IPS-NIHi7 (cell line): ENCODE measurements at regions not wholly inside any gene's neighbourhood (a gene's known extent, or its start where the extent isn't known, plus 50 kb on each side); places are given as distances from the start of the nearest gene placed in this dataset.
"Not testable (repeated sequence)": the region's sequence is repeated elsewhere in the genome, so short reads cannot be mapped to it uniquely, and the experiment has no call there.

Experiments used
- DNase-seq: peaks from one replicate; pipeline ENCODE4 v3.0.0; 2012; ENCODE audit warnings: mixed read lengths; ENCODE audit errors: extremely low spot score

DNA sequence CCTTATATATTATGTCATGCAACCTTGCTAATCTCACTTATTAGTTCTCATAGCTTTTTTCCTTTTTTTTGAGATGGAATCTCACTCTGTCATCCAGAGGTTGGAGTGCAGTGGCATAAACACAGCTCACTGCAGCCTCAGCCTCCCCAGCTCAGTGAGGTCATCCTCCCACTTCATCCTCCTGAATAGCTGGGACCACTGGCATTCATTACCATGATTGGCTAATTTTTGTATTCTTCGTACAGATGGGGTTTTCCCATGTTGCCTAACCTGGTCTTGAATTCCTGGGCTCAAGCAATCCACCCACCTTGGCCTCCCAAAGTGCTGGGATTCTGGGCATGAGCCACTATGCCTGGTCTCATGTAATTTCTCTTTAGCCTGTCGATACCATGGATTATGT is 89.1 kb upstream of the TRIM24 start:
- DNase-seq, result no peak

DNA sequence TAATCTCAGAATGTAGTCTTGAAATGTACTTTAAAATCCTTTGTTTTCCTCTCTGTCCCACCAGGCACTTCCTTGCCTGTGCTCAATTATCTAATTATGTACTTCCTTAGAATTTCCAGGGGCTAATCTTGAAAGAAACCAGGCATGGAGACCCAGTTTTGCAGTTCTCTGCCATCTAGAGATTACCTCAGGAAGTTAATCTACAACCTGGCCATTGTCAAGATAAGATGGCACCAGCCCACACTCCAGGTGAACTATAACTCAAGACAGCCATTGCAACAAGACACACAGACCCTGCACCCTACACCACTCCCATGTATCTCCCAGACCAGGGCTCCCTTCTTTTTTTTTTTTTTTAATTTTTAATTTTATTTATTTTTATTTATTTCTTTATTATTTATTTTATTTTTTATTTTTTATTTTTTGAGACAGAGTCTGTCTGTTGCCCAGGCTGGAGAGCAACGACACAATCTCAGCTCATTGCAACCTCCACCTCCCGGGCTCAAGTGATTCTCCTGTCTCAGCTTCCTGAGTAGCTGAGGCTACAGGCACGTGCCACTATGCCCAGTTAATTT is 85.9 kb upstream of the TRIM24 start:
- DNase-seq, result peak; percentile 26

DNA sequence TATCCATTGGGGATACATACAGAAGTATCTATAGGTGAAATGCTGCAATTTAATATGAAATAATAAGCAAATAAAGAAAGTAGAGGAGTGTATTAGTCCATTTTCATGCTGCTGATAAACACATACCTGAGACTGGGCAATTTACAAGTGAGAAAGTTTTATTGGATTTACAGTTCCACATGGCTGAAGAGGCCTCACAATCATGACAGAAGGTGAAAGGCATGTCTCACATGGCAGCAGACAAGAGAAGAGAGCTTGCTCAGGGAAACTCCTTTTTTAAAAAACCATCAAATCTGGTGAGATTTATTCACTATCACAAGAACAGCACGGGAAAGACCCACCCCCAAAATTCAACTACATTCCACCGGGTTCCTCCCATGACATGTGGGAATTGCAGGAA is 82.8 kb upstream of the TRIM24 start:
- DNase-seq, result no peak

DNA sequence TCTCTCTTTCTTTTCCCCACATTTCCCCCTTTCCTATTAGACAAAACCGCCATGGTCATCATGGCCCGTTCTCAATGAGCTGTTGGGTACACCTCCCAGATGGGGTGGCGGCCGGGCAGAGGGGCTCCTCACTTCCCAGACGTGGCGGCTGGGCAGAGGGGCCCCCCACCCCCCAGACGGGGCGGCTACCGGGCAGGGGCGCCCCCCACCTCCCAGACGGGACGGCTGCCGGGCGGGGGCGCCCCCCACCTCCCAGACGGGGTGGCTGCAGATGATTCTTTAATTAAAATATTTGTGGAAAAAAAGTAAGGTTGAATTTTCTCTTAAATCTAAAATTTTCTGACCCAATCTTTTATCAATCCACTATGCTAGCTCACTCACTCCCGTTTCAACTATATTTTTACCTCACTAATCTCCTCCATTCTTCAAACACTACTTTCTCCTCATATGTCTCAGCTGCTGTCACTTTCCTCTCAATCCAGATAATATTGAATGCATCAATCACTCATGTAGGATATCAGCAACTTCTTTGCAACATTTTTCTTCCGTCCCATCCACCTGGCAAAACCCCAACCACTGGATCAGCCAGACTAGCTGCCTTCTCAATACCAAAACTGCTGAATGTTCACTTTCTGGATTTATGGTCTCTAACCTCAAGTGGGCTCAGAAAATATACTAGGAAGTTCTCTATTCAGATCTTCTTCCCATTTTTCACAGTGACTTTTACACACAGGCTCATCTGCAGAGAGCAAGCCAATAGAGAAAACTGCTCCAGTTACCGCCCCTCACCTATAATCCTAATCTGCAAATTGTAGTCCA is 81.1 kb upstream of the TRIM24 start:
- no peak for DNase-seq

DNA sequence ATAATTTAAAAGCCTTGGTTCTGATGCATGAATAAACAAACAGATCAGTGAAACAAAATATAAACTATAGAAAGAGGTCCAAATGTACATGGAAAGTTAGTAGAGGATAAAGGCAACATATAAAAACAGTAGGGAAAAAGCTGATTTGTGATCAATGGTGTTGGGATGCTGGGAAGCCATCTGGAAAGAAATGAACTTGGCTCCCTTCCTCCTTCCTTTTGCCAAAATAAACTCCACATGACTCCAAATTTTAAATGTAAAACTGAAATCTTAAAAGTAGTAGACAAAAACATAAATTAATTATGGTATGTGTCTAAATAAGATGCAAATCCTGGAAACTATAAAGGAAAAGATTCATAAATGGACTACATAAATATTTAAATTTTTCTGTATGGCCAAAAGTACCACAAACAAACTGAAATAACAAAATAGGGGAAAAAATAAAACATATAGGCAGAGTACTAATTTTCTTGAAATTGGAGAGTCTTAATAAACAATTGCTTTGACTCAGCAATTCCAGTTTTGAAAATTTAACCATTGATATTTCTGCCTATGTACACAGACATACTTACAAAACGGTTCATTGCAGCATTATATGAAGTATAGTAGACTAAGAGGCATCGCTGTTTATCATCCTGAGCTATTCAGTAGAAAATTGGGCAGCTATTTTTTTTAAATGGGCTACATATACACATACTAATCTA is 77.0 kb upstream of the TRIM24 start:
- no peak for DNase-seq

DNA sequence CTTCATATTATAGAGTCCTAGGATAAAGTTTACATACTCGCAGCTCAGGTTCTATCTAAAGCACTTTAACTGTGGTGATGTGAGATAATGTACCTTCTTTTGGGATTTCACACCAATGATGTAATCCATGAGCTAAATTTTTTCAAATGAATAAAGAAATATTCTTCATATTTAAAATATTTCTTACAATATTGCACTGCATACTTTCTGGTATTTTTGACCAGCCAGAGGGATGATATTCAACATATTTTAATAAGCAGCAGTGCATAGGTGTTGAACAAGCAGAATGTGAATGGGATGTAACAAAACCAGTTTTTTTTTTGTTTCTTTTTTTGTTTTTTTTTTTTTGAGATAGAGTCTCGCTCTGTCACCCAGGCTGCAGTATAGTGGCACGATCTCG is 73.2 kb upstream of the TRIM24 start:
- no peak for DNase-seq

DNA sequence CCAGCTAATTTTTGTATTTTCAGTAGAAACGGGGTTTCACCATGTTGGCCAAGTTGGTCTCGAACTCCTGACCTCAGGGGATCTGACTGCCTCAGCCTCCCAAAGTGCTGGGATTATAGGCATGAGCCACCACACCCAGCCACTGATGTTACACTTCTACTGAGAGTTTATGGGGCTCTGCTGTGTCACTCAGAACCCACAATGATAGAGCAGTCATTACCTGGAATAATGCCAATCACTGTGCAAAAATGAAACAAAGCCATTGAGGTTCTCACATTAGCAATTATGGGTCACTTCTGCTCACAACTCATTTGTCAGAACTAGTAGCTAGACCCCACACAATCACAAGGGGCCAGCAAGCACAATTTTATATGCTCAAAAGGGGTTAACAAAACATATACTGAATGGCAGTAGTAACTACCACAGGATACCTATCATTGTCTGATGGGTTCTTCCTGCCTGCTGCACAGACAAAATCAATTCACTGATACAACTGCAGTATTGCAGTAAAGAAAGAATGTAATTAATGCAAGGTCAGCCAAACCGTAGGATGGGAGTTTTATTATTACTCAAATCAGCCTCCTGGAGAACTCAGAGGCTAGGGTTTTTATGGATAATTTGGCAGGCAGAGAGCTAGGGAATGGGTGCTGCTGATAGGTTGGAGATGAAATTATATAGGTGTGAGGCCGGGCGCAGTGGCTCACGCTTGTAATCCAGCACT is 72.1 kb upstream of the TRIM24 start:
- DNase-seq, result no peak

DNA sequence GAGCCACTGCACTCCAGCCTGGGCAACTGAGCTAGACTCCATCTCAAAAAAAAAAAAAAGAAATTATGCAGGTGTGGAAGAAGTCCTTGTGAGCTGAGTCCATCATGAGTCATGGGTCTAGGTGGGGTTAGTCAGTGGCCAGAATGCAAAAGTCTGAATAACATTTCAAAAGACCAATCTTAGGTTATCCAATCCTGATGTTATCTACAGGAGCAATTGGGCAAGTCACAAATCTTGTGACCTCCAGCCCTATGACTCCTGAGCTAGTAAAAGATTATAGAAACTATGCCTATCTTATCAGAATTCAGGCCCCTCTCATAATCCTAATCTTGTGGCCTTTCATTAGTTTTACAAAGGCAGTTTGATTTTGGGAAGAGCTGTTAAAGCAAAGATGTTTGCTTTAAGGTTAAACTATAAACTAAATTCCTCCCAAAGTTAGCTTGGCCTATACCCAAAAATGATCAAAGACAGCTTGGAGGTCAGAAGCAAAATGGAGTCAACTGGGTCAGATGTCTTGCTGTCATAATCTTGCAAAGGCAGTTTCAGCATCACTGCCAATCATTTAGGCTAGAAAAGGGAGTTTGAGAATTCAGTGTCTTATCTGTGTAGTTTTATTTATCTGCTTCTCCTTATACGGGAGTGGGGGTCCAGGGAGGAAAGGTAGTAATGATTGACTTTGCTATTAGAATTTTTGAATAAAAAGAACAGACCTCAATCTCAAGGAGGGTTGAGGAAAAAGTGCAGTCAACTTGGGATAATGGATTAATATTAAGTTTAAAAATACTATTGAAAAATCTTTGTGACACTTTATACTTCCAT is 71.2 kb upstream of the TRIM24 start:
- DNase-seq, result no peak

DNA sequence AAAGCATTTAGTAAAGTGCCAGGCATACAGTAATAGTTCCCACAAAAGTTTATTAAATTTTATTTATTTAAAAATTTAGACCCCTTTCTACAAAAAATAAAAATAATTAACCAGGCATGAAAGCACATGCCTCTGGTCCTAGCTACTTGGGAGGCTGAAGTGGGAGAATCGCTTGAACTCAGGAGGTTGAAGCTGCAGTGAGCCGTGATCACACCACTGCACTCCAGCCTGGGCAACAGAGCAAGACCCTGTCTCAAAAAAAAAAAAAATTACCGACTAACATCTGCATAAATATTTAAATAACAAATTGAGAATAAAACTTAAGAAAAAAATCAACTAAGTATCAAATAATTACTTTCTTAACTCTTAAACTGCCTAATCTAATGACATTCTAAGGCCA is 64.3 kb upstream of the TRIM24 start:
- DNase-seq, result no peak

DNA sequence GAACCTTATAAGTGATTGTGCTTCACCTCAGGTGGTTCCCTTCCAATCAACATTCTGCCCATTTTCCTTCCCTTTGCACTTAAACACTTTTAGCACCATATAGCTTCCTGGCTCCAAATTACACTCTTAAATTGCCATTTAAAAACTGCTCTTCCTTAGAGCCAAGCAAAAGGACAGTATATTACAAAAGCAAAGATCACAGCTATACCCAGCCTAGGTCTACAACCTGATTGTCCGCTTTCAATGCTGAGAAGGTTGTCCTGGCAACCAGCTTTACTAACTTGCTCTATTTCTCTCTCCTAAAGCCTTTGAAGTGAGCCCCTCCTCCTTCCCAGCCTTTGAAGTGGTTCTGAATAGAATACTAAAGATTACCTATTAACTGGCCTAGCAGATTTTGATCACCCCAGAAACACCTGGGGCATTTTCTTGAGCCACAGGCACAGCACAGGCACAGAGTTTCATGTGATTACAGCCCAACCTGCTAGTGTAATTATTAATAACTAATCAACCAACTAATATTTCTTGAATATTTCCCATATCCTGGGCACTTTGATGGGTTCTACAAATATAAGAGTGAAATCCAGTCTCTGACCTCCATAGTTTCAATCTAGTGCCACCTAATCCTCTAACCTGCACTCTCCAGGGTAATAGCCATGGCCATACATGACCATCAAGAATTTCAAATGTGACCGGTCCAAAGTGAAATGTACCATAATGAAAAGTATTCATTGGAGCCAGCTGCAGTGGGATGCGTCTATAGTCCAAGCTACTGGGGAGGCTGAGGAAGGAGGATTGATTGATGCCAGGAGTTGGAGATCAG is 63.6 kb upstream of the TRIM24 start:
- peak; percentile 71 for DNase-seq

DNA sequence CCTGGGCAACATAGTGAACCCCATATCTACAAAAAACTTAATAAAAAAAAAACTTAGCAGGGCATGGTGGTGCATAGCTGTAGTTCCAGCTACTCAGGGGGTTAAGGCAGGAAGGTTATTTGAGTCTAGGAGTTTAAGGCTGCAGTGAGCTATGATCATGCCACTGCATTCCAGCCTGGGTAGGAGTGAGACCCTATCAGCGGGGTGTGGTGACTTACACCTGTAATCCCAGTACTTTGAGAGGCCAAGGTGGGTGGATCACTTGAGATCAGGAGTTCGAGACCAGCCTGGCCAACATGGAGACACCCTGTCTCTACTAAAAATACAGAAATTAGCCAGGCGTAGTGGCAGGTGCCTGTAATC is 63.0 kb upstream of the TRIM24 start:
- not testable (repeated sequence) for DNase-seq

DNA sequence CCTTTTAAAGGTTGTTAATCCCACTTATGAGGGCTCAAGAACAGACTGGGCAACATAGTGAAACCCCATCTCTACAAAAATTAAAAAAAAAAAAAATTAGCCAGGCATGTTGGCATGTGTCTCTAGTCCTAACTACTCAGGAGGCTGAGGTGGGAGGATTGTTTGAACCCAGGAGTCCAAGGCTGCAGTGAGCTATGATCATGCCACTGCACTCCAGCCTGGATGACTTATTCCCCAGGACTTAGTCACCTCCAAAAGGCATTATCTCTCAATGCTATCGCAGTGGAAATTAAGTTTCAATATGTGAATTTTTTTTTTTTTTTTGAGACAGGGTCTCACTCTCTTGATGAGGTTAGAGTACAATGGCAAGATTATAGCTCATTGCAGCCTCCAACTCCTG is 61.2 kb upstream of the TRIM24 start:
- no peak for DNase-seq

DNA sequence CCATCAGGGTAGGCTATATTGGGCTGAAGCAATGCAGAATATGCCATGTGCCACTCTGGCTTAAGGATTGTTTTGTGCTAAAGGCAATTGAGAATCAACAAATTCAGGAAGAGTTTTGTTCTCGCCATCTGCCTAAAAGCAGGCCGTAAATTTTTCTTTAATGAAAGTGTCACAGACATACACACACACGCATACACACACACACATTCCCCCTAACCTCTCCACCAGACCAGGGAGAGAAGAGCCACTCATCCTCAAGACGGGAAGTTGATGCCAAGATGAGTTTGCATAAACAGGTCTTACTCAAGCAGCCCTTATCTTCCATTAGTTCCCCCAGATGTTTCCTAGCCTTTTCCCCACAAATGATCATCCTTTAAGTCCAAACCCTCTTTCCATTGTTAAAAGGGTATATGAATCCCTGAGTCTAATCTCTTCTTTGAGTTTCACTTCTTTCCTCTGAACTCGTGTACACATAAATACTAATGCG is 59.6 kb upstream of the TRIM24 start:
- DNase-seq, result no peak

DNA sequence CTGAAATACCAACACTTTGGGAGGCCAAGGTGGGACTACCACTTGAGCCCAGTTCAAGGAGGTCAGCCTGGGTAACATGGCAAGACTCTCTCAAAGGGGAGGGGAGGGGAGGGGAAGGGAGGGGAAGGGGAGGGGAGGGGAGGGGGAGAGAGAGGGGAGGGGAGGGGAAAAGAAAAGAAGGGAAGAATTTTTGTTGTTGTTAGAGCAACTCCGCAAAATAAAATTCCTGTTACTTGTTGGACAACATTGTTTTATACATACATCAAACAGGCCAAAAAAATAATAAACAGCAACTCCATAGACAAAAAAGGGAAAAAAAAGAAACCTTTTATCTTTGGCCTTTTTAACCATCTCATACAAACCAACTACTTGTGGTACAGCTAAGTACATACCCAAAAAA is 57.3 kb upstream of the TRIM24 start:
- no peak for DNase-seq

DNA sequence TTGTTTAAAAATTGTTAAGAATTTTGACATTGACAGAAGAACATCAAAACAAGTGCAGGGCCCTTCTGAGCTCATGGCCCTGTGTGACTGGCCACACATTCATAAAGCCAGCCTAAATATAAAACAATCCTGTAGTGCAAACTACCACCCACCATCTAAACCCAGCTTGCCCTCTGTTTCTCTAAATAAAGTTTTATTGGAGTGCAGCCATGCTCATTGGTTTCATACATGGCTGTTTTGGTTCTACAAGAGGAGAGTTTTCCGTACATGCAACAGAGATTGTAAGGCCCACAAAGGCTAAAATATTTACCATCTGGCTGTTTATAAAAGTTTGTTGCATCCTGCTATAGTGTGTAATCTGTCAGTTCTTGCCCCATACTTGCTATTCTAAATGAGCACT is 54.6 kb upstream of the TRIM24 start:
- no peak for DNase-seq

DNA sequence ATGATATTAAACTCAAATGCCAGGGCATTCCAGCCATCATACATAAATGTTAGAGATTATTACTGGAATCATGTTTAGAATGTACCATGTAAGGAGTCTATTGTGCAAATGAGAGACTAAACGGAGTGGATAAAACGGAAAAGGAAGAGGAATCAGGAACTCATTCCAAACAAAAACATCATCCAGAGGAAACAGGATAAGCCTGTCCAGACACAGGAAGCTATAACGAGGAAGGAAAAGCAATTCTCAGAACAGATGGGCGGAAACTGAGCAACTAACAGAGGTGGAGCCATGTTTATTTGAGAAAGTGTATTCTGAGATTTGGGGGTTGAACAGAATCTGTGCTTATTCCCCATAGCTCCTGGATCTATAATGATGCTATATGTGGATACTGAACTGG is 52.3 kb upstream of the TRIM24 start:
- no peak for DNase-seq
